ENCODE measurements at regions not wholly inside any gene's neighbourhood (a gene's known extent, or its start where the extent isn't known, plus 50 kb on each side); places are given as distances from the start of the nearest gene placed in this dataset.

- peak; percentile 98 for DNase-seq (ENCODE audit: low spot score)
Observed at GRCh38 chr12:128047266-128048060, 219.5 kb upstream of the TMEM132C start.

GRCh38 chr12:128052331-128052730, 214.6 kb upstream of the TMEM132C start:
- no peak for DNase-seq (ENCODE audit: low spot score)

GRCh38 chr12:128052777-128053176, 214.2 kb upstream of the TMEM132C start:
- no peak for DNase-seq (ENCODE audit: low spot score)

GRCh38 chr12:128055567-128055966, 211.4 kb upstream of the TMEM132C start:
- no peak for DNase-seq (ENCODE audit: low spot score)

- peak; percentile 71 for DNase-seq (ENCODE audit: low spot score)
Observed at GRCh38 chr12:128056136-128056801, 210.7 kb upstream of the TMEM132C start.

- DNase-seq (ENCODE audit: low spot score) = no peak
Observed at GRCh38 chr12:128057586-128057985, 209.4 kb upstream of the TMEM132C start.

GRCh38 chr12:128059621-128060370, 207.2 kb upstream of the TMEM132C start:
- DNase-seq (ENCODE audit: low spot score) = peak; percentile 63

- no peak for DNase-seq (ENCODE audit: low spot score)
Observed at GRCh38 chr12:128068211-128068610, 198.8 kb upstream of the TMEM132C start.

GRCh38 chr12:128069359-128069997, 197.5 kb upstream of the TMEM132C start:
- peak; percentile 78 for DNase-seq (ENCODE audit: low spot score)

GRCh38 chr12:128073937-128074336, 193.0 kb upstream of the TMEM132C start:
- DNase-seq (ENCODE audit: low spot score) = no peak

GRCh38 chr12:128075332-128075731, 191.6 kb upstream of the TMEM132C start:
- no peak for DNase-seq (ENCODE audit: low spot score)

GRCh38 chr12:128076188-128076587, 190.8 kb upstream of the TMEM132C start:
- DNase-seq (ENCODE audit: low spot score) = no peak

- no peak for DNase-seq (ENCODE audit: low spot score)
Observed at GRCh38 chr12:128077211-128077916, 189.6 kb upstream of the TMEM132C start.

- no peak for DNase-seq (ENCODE audit: low spot score)
Observed at GRCh38 chr12:128077917-128078298, 189.1 kb upstream of the TMEM132C start.

GRCh38 chr12:128078301-128078971, 188.5 kb upstream of the TMEM132C start:
- no peak for DNase-seq (ENCODE audit: low spot score)

- DNase-seq (ENCODE audit: low spot score) = no peak
Observed at GRCh38 chr12:128079446-128079845, 187.5 kb upstream of the TMEM132C start.

GRCh38 chr12:128083132-128083729, 183.7 kb upstream of the TMEM132C start:
- no peak for DNase-seq (ENCODE audit: low spot score)

GRCh38 chr12:128088926-128089325, 178.0 kb upstream of the TMEM132C start:
- no peak for DNase-seq (ENCODE audit: low spot score)

- DNase-seq (ENCODE audit: low spot score) = no peak
Observed at GRCh38 chr12:128089961-128090360, 177.0 kb upstream of the TMEM132C start.

GRCh38 chr12:128091101-128091720, 175.8 kb upstream of the TMEM132C start:
- DNase-seq (ENCODE audit: low spot score) = peak; percentile 87
